ENCODE measurements at regions not wholly inside any gene's neighbourhood (a gene's known extent, or its start where the extent isn't known, plus 50 kb on each side); places are given as distances from the start of the nearest gene placed in this dataset.

DNA sequence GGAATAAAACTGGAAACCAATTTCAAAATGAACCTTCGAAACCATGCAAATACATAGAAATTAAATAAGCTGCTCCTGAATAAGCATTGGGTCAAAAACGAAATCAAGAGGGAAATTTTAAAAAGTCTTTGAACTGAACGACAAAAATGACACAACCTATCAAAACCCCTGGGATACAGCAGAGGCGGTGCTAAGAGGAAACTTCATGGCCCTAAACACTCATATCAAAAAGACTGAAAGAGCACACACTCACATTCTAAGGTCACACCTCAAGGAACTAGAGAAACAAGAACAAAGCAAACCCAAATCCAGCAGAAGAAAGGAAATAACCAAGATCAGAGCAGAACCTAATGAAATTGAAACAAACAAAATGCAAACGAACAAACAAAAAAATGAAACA is 85.2 kb upstream of the CDC42BPA start:
- TF ChIP-seq JUND (IDR thresholded peaks at IDR 0.05) = no peak
- TF ChIP-seq CTCF (IDR thresholded peaks at IDR 0.05) = no peak
- no peak for TF ChIP-seq EP300 (IDR thresholded peaks at IDR 0.05; ENCODE audit: borderline replicate concordance in 1 of 2, low read depth in 1 of 2, low read length in 1 of 2)
- TF ChIP-seq YY1 (IDR thresholded peaks at IDR 0.05; ENCODE audit: low read depth) = no peak
- no peak for TF ChIP-seq REST (IDR thresholded peaks at IDR 0.05; ENCODE audit: low read depth, low read length)
- TF ChIP-seq, protein P1, sequence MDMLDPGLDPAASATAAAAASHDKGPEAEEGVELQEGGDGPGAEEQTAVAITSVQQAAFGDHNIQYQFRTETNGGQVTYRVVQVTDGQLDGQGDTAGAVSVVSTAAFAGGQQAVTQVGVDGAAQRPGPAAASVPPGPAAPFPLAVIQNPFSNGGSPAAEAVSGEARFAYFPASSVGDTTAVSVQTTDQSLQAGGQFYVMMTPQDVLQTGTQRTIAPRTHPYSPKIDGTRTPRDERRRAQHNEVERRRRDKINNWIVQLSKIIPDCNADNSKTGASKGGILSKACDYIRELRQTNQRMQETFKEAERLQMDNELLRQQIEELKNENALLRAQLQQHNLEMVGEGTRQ (IDR thresholded peaks at IDR 0.05; ENCODE audit: borderline replicate concordance, low read depth, low read length) = no peak
- no peak for TF ChIP-seq MAX (IDR thresholded peaks at IDR 0.05; ENCODE audit: low read depth)
- TF ChIP-seq GATA2 (CRISPR knock-in tag; IDR thresholded peaks at IDR 0.05) = no peak
- no peak for TF ChIP-seq GABPA (IDR thresholded peaks at IDR 0.05; ENCODE audit: low read depth)
- no peak for TF ChIP-seq NFIC (IDR thresholded peaks at IDR 0.05; ENCODE audit: borderline replicate concordance)
